GM23338 (cell line): ENCODE measurements at regions not wholly inside any gene's neighbourhood (a gene's known extent, or its start where the extent isn't known, plus 50 kb on each side); places are given as distances from the start of the nearest gene placed in this dataset.
"Not testable (repeated sequence)": the region's sequence is repeated elsewhere in the genome, so short reads cannot be mapped to it uniquely, and the experiment has no call there.

Experiments
- CREB1 ChIP-seq: fragments of 250-450 bp; sonication (Bioruptor Pico); IDR thresholded peaks from 2 replicates; pipeline ENCODE4 v1.5.0; 2020; ENCODE audit warnings: low read depth, mild to moderate bottlenecking, moderate library complexity
- CTCF ChIP-seq, 2 experiments: fragments of 200-600 bp in 1 of 2; sonication (generic) in 1 of 2; conservative IDR thresholded peaks; 2 replicates each; pipeline versions ENCODE4 v1.5.1 to v1.6.1; 2016 to 2017; ENCODE audit warnings: antibody characterized with exemption in 2 of 2, low read depth in 2 of 2, mild to moderate bottlenecking in 2 of 2, moderate library complexity in 1 of 2
- EZH2 ChIP-seq: fragments of 200-600 bp; sonication (generic); IDR thresholded peaks from one replicate; pipeline ENCODE4 v1.8.0; 2017; ENCODE audit warnings: antibody characterized with exemption, mild to moderate bottlenecking, low read depth; ENCODE audit not compliant: unreplicated experiment
- EZH2phosphoT487 ChIP-seq: fragments of 200-600 bp; sonication (generic); IDR thresholded peaks from one replicate; pipeline ENCODE4 v1.8.1; 2018; ENCODE audit warnings: antibody characterized with exemption; ENCODE audit not compliant: unreplicated experiment
- NANOG ChIP-seq: IDR thresholded peaks from 2 replicates; pipeline ENCODE4 v1.6.1; 2016; ENCODE audit warnings: antibody characterized with exemption, borderline replicate concordance
- POLR2AphosphoS5 ChIP-seq: IDR thresholded peaks from 2 replicates; pipeline ENCODE4 v1.6.1; 2016; ENCODE audit warnings: antibody characterized with exemption, low read depth
- REST ChIP-seq: IDR thresholded peaks from one replicate; pipeline ENCODE4 v1.6.1; 2018; ENCODE audit warnings: antibody characterized with exemption; ENCODE audit not compliant: unreplicated experiment

DNA sequence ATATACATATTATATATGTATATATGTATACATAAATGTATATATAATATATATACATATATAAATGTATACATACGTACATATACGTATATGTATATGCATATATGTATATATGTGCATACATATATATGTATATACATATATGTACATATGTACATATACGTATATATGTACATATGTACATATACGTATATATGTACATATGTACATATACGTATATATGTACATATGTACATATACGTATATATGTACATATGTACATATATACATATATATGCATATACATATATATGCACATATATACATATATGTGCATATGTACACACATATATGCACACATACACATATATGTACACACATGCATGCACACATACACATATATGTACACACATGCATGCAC is 627.3 kb upstream of the LRRTM1 start:
- not testable (repeated sequence) for TF ChIP-seq EZH2phosphoT487; CTCF (conservative IDR thresholded peaks at IDR 0.05; ENCODE audit: low read depth in 2 of 2); CREB1 (CRISPR knock-in tag); NANOG; REST; EZH2; POLR2AphosphoS5
